ENCODE measurements at regions not wholly inside any gene's neighbourhood (a gene's known extent, or its start where the extent isn't known, plus 50 kb on each side); places are given as distances from the start of the nearest gene placed in this dataset.

GRCh38 chr18:75752740-75753263 lies 325.3 kb upstream of the SMIM21 start:
- no peaks in the 10 kb centered on the region for H3K36me3 ChIP-seq (ENCODE audit: insufficient read depth)
- Mint-ChIP-seq H3K4me3 (no peak overlapping the region), H3K36me3 (ENCODE audit: low read depth) (no peaks in the 10 kb centered on the region; the same call in 2 of the 3 replicates), H3K4me1 (no peaks in the 10 kb centered on the region), H3K27me3 (ENCODE audit: insufficient read depth, low read depth, poor library complexity) (peaks cover 5% of the 10 kb centered on the region), H3K9me3 (peaks cover 3% of the 10 kb centered on the region; the same call in 2 of the 3 replicates), H3K27ac (no peak overlapping the region)
- TF ChIP-seq JUNB (IDR thresholded peaks at IDR 0.05; ENCODE audit: unreplicated experiment) = no peak
- no peak for TF ChIP-seq ETS1 (IDR thresholded peaks at IDR 0.05)
- TF ChIP-seq NANOG (IDR thresholded peaks at IDR 0.05; ENCODE audit: borderline replicate concordance) = no peak
- TF ChIP-seq ZNF331 (CRISPR knock-in tag; IDR thresholded peaks at IDR 0.05; ENCODE audit: low read depth) = no peak
- no peak for TF ChIP-seq EZH2phosphoT487 (IDR thresholded peaks at IDR 0.05; ENCODE audit: unreplicated experiment)
- TF ChIP-seq ZNF114 (CRISPR knock-in tag; IDR thresholded peaks at IDR 0.05) = no peak
- no peak for TF ChIP-seq ZNF462 (CRISPR knock-in tag; IDR thresholded peaks at IDR 0.05)
- TF ChIP-seq POLR2AphosphoS5 (IDR thresholded peaks at IDR 0.05; ENCODE audit: low read depth) = no peak
- no peak for TF ChIP-seq CREB1 (CRISPR knock-in tag; IDR thresholded peaks at IDR 0.05; ENCODE audit: low read depth)
- TF ChIP-seq REST (IDR thresholded peaks at IDR 0.05; ENCODE audit: unreplicated experiment) = no peak
- no peak overlapping the region for H3K4me2 ChIP-seq
- no peaks in the 10 kb centered on the region for H3F3A ChIP-seq (replicated peaks; ENCODE audit: low read depth)
- H3K4me1 ChIP-seq (ENCODE audit: insufficient read depth) = no peaks in the 10 kb centered on the region
- no peaks in the 10 kb centered on the region for H4K20me1 ChIP-seq (replicated peaks; ENCODE audit: insufficient read depth)
- H3K9me2 ChIP-seq (ENCODE audit: insufficient read depth) = 0 out of 2 replicates have a peak, but pooled peaks cover 6% of the 10 kb centered on the region
- peak overlapping the region; percentile 72; the same call in 1 of the 2 replicates for H2AFZ ChIP-seq
- peak; percentile 29; the same call in 2 of the 3 replicates for ATAC-seq
- H3K4me3 ChIP-seq = no peak overlapping the region
- no peak for DNase-seq (ENCODE audit: low spot score)
- no peak overlapping the region for H3K27ac ChIP-seq (ENCODE audit: low read depth)
- no peaks in the 10 kb centered on the region for H3K79me2 ChIP-seq (replicated peaks; ENCODE audit: insufficient read depth)
- H3K27me3 ChIP-seq (ENCODE audit: insufficient read depth) = no peaks in the 10 kb centered on the region

Data from GM23338 (cell line).